Neural crest cell (in vitro differentiated cells): ENCODE measurements at regions not wholly inside any gene's neighbourhood (a gene's known extent, or its start where the extent isn't known, plus 50 kb on each side); places are given as distances from the start of the nearest gene placed in this dataset.

ENCODE experiments used
- DNase-seq: peaks from one replicate; pipeline ENCODE4 v3.0.0; 2021; ENCODE audit warnings: low read depth, mixed read lengths, low spot score
- H3K27ac Mint-ChIP-seq: one replicate; pipeline ENCODE4 v1.8.0; 2021; ENCODE audit warnings: mild to moderate bottlenecking, mixed read lengths; ENCODE audit not compliant: unreplicated experiment
- H3K27me3 Mint-ChIP-seq: 2 replicates; pipeline ENCODE4 v1.8.0; 2021; ENCODE audit warnings: low read depth, mild to moderate bottlenecking, mixed read lengths
- H3K36me3 Mint-ChIP-seq: 2 replicates; pipeline ENCODE4 v1.8.0; 2021; ENCODE audit warnings: low read depth, mild to moderate bottlenecking, mixed read lengths
- H3K4me1 Mint-ChIP-seq: 2 replicates; pipeline ENCODE4 v1.8.0; 2021; ENCODE audit warnings: mixed read lengths
- H3K4me3 Mint-ChIP-seq: one replicate; pipeline ENCODE4 v1.8.0; 2021; ENCODE audit warnings: mild to moderate bottlenecking, mixed read lengths
- H3K9me3 Mint-ChIP-seq: 2 replicates; pipeline ENCODE4 v1.8.0; 2021; ENCODE audit warnings: mixed read lengths
- CTCF ChIP-seq: fragments of 200-600 bp; sonication (generic); conservative IDR thresholded peaks from 2 replicates; pipeline ENCODE4 v1.5.0; 2021; ENCODE audit warnings: antibody characterized with exemption, mild to moderate bottlenecking

- no peaks in the 10 kb centered on the region for H3K27me3 Mint-ChIP-seq
- H3K27ac Mint-ChIP-seq: no peak overlapping the region
- H3K4me3 Mint-ChIP-seq: no peak overlapping the region
These were observed 496.6 kb upstream of the HS6ST1 start for GRCh38 chr2:128815248-128815647.

GRCh38 chr2:128817171-128817570 lies 498.5 kb upstream of the HS6ST1 start:
- no peak overlapping the region for H3K4me3 Mint-ChIP-seq
- peaks cover 4% of the 10 kb centered on the region for H3K9me3 Mint-ChIP-seq
- no peaks in the 10 kb centered on the region for H3K27me3 Mint-ChIP-seq
- peaks cover 28% of the 10 kb centered on the region for H3K4me1 Mint-ChIP-seq
- no peak for TF ChIP-seq CTCF
- no peak overlapping the region for H3K27ac Mint-ChIP-seq
- no peak for DNase-seq
- no peaks in the 10 kb centered on the region for H3K36me3 Mint-ChIP-seq

More at GRCh38 chr2:128815248-128815647, 496.6 kb upstream of the HS6ST1 start:
- TF ChIP-seq CTCF: no peak
- DNase-seq: no peak
- Mint-ChIP-seq H3K36me3 (no peaks in the 10 kb centered on the region), H3K9me3 (peaks cover 10% of the 10 kb centered on the region), H3K4me1 (peaks cover 28% of the 10 kb centered on the region)

GRCh38 chr2:128817813-128818212 lies 499.1 kb upstream of the HS6ST1 start:
- Mint-ChIP-seq H3K4me1 (peaks cover 28% of the 10 kb centered on the region), H3K27ac (no peak overlapping the region), H3K9me3 (peaks cover 4% of the 10 kb centered on the region), H3K36me3 (no peaks in the 10 kb centered on the region), H3K4me3 (no peak overlapping the region), H3K27me3 (no peaks in the 10 kb centered on the region)
- DNase-seq: no peak
- no peak for TF ChIP-seq CTCF

- H3K27me3 Mint-ChIP-seq: peaks cover 3% of the 10 kb centered on the region
- H3K36me3 Mint-ChIP-seq: no peaks in the 10 kb centered on the region
- H3K4me1 Mint-ChIP-seq: peaks cover 28% of the 10 kb centered on the region
- DNase-seq: no peak
- H3K4me3 Mint-ChIP-seq: no peak overlapping the region
- H3K27ac Mint-ChIP-seq: no peak overlapping the region
- TF ChIP-seq CTCF: no peak
- H3K9me3 Mint-ChIP-seq: peaks cover 4% of the 10 kb centered on the region
These were observed 499.6 kb upstream of the HS6ST1 start for GRCh38 chr2:128818248-128818647.

GRCh38 chr2:128818704-128819491 lies 500.2 kb upstream of the HS6ST1 start:
- Mint-ChIP-seq H3K27ac (no peak overlapping the region), H3K9me3 (peaks cover 4% of the 10 kb centered on the region), H3K4me3 (no peak overlapping the region), H3K27me3 (peaks cover 3% of the 10 kb centered on the region), H3K4me1 (peaks cover 28% of the 10 kb centered on the region), H3K36me3 (no peaks in the 10 kb centered on the region)
- no peak for DNase-seq
- TF ChIP-seq CTCF: no peak
